ENCODE measurements at regions not wholly inside any gene's neighbourhood (a gene's known extent, or its start where the extent isn't known, plus 50 kb on each side); places are given as distances from the start of the nearest gene placed in this dataset.

DNA sequence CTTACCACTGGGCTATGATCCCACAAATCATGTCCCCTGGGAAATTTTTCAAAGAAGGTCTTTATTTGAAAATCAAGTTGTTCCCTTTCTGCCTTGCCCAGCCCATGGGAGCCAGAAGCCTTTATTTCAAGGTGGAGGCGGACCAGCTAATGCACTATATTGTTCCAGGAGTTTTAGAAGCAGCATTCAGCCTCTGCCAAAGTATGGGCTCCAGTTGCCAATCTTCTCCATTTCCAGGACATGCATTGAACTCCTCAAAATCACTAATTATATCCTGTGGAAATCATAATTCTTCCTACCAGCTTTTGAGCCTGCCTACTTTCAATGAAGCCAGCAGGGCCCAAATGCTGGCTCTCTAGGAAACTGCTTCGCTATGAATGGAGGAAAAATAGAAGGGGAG, 195.8 kb downstream of the RAD51AP2 start:
- Histone ChIP-seq H3K27me3 (ENCODE audit: control insufficient read depth, insufficient read depth, low read length) (no peaks in the 10 kb centered on the region), H3K27ac (ENCODE audit: low read depth in 2 of 2, low read length in 2 of 2) (no peak overlapping the region), H3K4me1 (ENCODE audit: control insufficient read depth in 2 of 3, insufficient read depth in 2 of 3, low read depth in 1 of 3, low read length in 3 of 3) (no peaks in the 10 kb centered on the region), H3K36me3 (ENCODE audit: control insufficient read depth in 2 of 3, insufficient read depth in 3 of 3, low read length in 3 of 3) (no peaks in the 10 kb centered on the region), H3K9ac (ENCODE audit: low read length in 3 of 3) (no peak overlapping the region), H3K4me3 (ENCODE audit: low read length in 3 of 3) (no peak overlapping the region), H3K9me3 (ENCODE audit: control insufficient read depth in 2 of 3, insufficient read depth in 1 of 3, low read length in 3 of 3) (no peaks in the 10 kb centered on the region)
- intact Hi-C loops (cut with DNase I) = no loop called here
- no peak for FAIRE-seq
- no peak for DNase-seq
- TF ChIP-seq, protein P1, sequence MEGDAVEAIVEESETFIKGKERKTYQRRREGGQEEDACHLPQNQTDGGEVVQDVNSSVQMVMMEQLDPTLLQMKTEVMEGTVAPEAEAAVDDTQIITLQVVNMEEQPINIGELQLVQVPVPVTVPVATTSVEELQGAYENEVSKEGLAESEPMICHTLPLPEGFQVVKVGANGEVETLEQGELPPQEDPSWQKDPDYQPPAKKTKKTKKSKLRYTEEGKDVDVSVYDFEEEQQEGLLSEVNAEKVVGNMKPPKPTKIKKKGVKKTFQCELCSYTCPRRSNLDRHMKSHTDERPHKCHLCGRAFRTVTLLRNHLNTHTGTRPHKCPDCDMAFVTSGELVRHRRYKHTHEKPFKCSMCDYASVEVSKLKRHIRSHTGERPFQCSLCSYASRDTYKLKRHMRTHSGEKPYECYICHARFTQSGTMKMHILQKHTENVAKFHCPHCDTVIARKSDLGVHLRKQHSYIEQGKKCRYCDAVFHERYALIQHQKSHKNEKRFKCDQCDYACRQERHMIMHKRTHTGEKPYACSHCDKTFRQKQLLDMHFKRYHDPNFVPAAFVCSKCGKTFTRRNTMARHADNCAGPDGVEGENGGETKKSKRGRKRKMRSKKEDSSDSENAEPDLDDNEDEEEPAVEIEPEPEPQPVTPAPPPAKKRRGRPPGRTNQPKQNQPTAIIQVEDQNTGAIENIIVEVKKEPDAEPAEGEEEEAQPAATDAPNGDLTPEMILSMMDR (IDR thresholded peaks at IDR 0.05; ENCODE audit: borderline replicate concordance, extremely low read depth, insufficient read depth) = no peak

DNA sequence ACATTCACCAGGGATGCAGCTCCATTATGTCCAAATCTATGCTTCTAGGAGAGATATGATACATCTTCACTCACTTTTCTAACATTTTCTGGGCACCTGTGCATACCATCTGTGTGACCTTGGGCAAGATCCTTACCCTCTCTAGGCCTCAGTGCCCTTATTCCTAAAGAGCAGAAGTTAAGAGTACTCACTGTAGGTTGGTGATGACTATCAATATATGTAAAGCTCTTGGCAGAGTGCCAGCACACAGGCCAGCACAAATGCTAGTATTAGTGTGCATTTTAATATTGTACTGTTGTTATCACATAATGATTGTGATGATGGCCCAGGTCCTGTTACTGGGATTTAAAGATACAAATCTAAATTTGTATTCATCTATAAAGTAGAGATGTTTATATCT, 199.2 kb downstream of the RAD51AP2 start:
- Histone ChIP-seq H3K9ac (ENCODE audit: low read length in 3 of 3) (no peak overlapping the region), H3K9me3 (ENCODE audit: control insufficient read depth in 2 of 3, insufficient read depth in 1 of 3, low read length in 3 of 3) (no peaks in the 10 kb centered on the region), H3K27me3 (ENCODE audit: control insufficient read depth, insufficient read depth, low read length) (no peaks in the 10 kb centered on the region), H3K4me3 (ENCODE audit: low read length in 3 of 3) (no peak overlapping the region), H3K4me1 (ENCODE audit: control insufficient read depth in 2 of 3, insufficient read depth in 2 of 3, low read depth in 1 of 3, low read length in 3 of 3) (no peaks in the 10 kb centered on the region), H3K36me3 (ENCODE audit: control insufficient read depth in 2 of 3, insufficient read depth in 3 of 3, low read length in 3 of 3) (no peaks in the 10 kb centered on the region), H3K27ac (ENCODE audit: low read depth in 2 of 2, low read length in 2 of 2) (no peak overlapping the region)
- intact Hi-C loops (cut with DNase I) = no loop called here
- TF ChIP-seq, protein P1 (IDR thresholded peaks at IDR 0.05; ENCODE audit: borderline replicate concordance, extremely low read depth, insufficient read depth) = no peak
- no peak for FAIRE-seq
- no peak for DNase-seq

DNA sequence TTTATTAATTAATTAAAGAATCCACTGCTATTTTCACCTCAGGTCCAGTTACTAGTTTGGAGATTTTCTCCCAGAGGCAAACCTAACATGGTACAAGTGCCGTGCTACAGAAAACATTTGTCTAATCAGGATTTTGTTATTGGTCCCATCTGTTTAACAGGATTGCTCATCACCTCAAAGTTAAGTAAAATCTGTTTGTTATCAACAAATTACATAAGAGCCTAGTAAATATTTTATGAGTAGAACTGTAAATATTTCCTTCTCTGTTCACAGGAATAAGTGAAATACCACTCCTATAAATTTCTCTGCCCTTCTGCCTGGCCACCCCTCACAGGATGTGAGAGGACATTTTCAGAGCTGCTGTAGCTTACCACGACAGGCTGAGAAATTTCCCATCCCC, 200.2 kb downstream of the RAD51AP2 start:
- intact Hi-C loops (cut with DNase I) = no loop called here
- Histone ChIP-seq H3K9ac (ENCODE audit: low read length in 3 of 3) (no peak overlapping the region), H3K9me3 (ENCODE audit: control insufficient read depth in 2 of 3, insufficient read depth in 1 of 3, low read length in 3 of 3) (no peaks in the 10 kb centered on the region), H3K27me3 (ENCODE audit: control insufficient read depth, insufficient read depth, low read length) (no peaks in the 10 kb centered on the region), H3K4me1 (ENCODE audit: control insufficient read depth in 2 of 3, insufficient read depth in 2 of 3, low read depth in 1 of 3, low read length in 3 of 3) (no peaks in the 10 kb centered on the region), H3K4me3 (ENCODE audit: low read length in 3 of 3) (no peak overlapping the region), H3K27ac (ENCODE audit: low read depth in 2 of 2, low read length in 2 of 2) (no peak overlapping the region), H3K36me3 (ENCODE audit: control insufficient read depth in 2 of 3, insufficient read depth in 3 of 3, low read length in 3 of 3) (no peaks in the 10 kb centered on the region)
- FAIRE-seq (no peak), DNase-seq (no peak)
- TF ChIP-seq, protein P1 (IDR thresholded peaks at IDR 0.05; ENCODE audit: borderline replicate concordance, extremely low read depth, insufficient read depth) = no peak

DNA sequence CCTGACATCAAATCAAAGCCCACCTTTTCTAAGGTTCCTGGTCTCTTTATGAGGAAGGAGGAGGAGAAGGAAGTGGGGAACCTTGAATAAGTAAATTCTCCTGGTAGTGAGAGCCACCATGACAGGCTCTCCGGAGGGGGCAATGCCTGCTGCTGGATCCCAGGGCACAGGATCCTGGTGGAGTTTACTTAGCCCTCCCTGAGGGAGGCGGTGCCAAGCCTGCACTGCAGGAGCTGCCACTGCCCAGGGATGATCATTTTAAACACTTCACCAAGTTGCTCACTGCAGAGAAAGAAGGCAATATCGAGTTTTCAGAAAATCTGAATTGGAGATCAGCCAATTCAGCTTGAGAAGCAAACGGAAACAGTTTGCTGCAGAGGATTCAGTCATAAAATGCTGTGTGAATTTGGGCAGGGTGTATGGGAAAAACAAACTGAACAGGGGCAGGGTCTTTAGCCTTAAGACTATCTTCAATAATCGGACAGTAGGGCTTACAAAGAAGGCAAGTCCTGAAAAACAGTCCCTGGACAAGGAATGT, 200.7 kb downstream of the RAD51AP2 start:
- no peaks in the 10 kb centered on the region for H3K4me1 ChIP-seq (ENCODE audit: control insufficient read depth in 2 of 3, insufficient read depth in 2 of 3, low read depth in 1 of 3, low read length in 3 of 3)
- H3K27ac ChIP-seq (ENCODE audit: low read depth in 2 of 2, low read length in 2 of 2) = no peak overlapping the region
- H3K9ac ChIP-seq (ENCODE audit: low read length in 3 of 3) = no peak overlapping the region
- intact Hi-C loops (cut with DNase I) = no loop called here
- DNase-seq (peak in 1 of 5 donors; percentile 9), FAIRE-seq (no peak)
- no peaks in the 10 kb centered on the region for H3K27me3 ChIP-seq (ENCODE audit: control insufficient read depth, insufficient read depth, low read length)
- TF ChIP-seq, protein P1 (IDR thresholded peaks at IDR 0.05; ENCODE audit: borderline replicate concordance, extremely low read depth, insufficient read depth) = no peak
- H3K9me3 ChIP-seq (ENCODE audit: control insufficient read depth in 2 of 3, insufficient read depth in 1 of 3, low read length in 3 of 3) = no peaks in the 10 kb centered on the region
- no peak overlapping the region for H3K4me3 ChIP-seq (ENCODE audit: low read length in 3 of 3)
- no peaks in the 10 kb centered on the region for H3K36me3 ChIP-seq (ENCODE audit: control insufficient read depth in 2 of 3, insufficient read depth in 3 of 3, low read length in 3 of 3)
